ENCODE measurements at regions not wholly inside any gene's neighbourhood (a gene's known extent, or its start where the extent isn't known, plus 50 kb on each side); places are given as distances from the start of the nearest gene placed in this dataset.

DNA sequence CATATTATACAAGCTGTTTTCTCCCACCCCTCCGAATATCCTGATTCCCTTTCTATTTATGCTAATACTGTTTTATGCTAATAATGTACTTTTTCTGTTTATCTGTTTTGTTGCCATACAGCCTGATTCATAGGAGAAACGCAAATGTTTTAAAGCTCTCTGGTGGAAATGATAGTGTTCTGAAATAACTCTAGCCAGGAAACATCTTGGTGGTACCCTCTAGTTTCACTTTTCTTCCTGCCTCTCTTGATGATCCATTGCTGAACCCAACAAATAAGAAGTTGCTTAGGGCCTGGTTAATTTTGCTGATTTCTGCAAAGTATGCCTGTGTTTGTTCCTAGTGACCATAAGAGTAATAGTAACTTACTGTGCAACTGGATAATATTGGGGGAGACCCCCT, 148.4 kb upstream of the KCTD1 start:
- Histone ChIP-seq H4K20me1 (ENCODE audit: insufficient read depth, low read length) (no peaks in the 10 kb centered on the region), H3K9me2 (ENCODE audit: low read depth, low read length) (no peaks in the 10 kb centered on the region), H3K4me1 (ENCODE audit: insufficient read depth, low read length, severe bottlenecking) (no peaks in the 10 kb centered on the region), H3K9me3 (ENCODE audit: low read length) (no peaks in the 10 kb centered on the region), H3K9ac (ENCODE audit: low read length) (no peak overlapping the region), H3K79me2 (ENCODE audit: insufficient read depth, low read length) (no peaks in the 10 kb centered on the region), H2AFZ (ENCODE audit: low read length) (no peak overlapping the region), H3F3A (ENCODE audit: insufficient read depth, low read length) (no peaks in the 10 kb centered on the region), H3K27ac (ENCODE audit: low read depth, low read length, poor library complexity, severe bottlenecking) (no peak overlapping the region), H3K36me3 (ENCODE audit: insufficient read depth, low read length) (no peaks in the 10 kb centered on the region), H3K4me3 (ENCODE audit: low read depth, low read length, poor library complexity, severe bottlenecking) (no peak overlapping the region), H3K27me3 (ENCODE audit: insufficient read depth, low read length) (no peaks in the 10 kb centered on the region), H3K4me2 (ENCODE audit: low read length) (no peak overlapping the region)
- TF ChIP-seq, protein P1, sequence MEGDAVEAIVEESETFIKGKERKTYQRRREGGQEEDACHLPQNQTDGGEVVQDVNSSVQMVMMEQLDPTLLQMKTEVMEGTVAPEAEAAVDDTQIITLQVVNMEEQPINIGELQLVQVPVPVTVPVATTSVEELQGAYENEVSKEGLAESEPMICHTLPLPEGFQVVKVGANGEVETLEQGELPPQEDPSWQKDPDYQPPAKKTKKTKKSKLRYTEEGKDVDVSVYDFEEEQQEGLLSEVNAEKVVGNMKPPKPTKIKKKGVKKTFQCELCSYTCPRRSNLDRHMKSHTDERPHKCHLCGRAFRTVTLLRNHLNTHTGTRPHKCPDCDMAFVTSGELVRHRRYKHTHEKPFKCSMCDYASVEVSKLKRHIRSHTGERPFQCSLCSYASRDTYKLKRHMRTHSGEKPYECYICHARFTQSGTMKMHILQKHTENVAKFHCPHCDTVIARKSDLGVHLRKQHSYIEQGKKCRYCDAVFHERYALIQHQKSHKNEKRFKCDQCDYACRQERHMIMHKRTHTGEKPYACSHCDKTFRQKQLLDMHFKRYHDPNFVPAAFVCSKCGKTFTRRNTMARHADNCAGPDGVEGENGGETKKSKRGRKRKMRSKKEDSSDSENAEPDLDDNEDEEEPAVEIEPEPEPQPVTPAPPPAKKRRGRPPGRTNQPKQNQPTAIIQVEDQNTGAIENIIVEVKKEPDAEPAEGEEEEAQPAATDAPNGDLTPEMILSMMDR (IDR thresholded peaks at IDR 0.05; ENCODE audit: low read length), result no peak
- no peak for TF ChIP-seq EZH2 (IDR thresholded peaks at IDR 0.05; ENCODE audit: borderline replicate concordance, low read length)

DNA sequence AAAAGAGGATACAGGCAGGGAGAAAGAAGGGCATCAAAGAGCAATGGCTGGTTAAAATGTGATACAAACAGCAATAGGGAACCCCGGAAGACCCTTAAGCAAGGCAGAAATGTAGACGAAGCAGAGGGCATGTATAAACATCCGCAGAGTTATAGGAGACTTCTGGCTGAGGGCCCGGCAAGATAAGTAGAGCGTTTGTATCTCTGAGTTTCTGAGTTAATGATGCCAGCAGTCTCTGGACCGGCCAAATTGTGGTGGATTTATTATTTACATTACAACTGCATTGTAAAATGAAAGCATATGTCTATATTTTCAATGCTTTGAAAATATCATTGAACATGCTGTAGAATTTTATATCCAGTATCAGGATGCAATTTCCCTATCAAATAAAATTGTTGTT, 148.0 kb upstream of the KCTD1 start:
- H3K4me2 ChIP-seq (ENCODE audit: low read length), result no peak overlapping the region

DNA sequence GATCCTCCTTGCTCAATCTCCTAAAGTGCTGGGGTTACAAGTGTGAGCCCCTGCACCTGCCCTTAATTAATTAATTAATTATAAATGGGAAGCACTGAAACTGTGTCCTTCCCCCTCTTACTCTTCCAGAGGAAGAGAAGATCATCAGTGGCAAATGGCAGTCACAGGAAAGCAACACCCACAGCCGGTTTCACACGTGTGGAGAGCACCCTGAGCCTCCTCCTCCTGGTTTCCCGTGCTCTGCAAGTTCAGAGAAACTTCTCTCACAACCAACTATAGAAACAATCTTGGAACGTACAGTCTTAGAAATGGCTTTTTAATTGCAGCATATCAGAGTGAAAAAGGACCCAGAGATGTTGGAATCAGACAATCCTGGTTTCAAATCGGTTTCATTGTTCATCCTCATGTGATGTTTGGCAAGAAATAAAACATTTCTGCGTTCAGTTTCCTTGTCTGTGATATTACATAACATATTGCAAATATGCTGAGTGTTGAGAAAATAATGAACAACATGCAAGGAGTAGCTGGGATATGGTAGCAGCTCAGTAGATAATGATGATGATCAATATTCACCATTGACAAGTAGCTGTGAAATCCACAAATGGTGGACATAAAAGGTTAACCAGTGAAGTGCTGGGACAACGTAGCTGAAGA, 141.0 kb upstream of the KCTD1 start:
- no peak overlapping the region for H3K27ac ChIP-seq (ENCODE audit: low read depth, low read length, poor library complexity, severe bottlenecking)
- H3F3A ChIP-seq (ENCODE audit: insufficient read depth, low read length), result no peaks in the 10 kb centered on the region
- no peaks in the 10 kb centered on the region for H3K4me1 ChIP-seq (ENCODE audit: insufficient read depth, low read length, severe bottlenecking)
- H3K27me3 ChIP-seq (ENCODE audit: insufficient read depth, low read length), result no peaks in the 10 kb centered on the region
- H4K20me1 ChIP-seq (ENCODE audit: insufficient read depth, low read length), result no peaks in the 10 kb centered on the region
- H3K9ac ChIP-seq (ENCODE audit: low read length), result no peak overlapping the region
- H2AFZ ChIP-seq (ENCODE audit: low read length), result no peak overlapping the region
- TF ChIP-seq, protein P1 (IDR thresholded peaks at IDR 0.05; ENCODE audit: low read length), result no peak
- TF ChIP-seq EZH2 (IDR thresholded peaks at IDR 0.05; ENCODE audit: borderline replicate concordance, low read length), result no peak
- H3K9me2 ChIP-seq (ENCODE audit: low read depth, low read length), result no peaks in the 10 kb centered on the region
- no peaks in the 10 kb centered on the region for H3K9me3 ChIP-seq (ENCODE audit: low read length)
- H3K4me3 ChIP-seq (ENCODE audit: low read depth, low read length, poor library complexity, severe bottlenecking), result no peak overlapping the region
- H3K79me2 ChIP-seq (ENCODE audit: insufficient read depth, low read length), result no peaks in the 10 kb centered on the region
- H3K4me2 ChIP-seq (ENCODE audit: low read length), result no peak overlapping the region
- H3K36me3 ChIP-seq (ENCODE audit: insufficient read depth, low read length), result no peaks in the 10 kb centered on the region

More for the DNA sequence above, 148.0 kb upstream of the KCTD1 start:
- Histone ChIP-seq H3K27ac (ENCODE audit: low read depth, low read length, poor library complexity, severe bottlenecking) (no peak overlapping the region), H3F3A (ENCODE audit: insufficient read depth, low read length) (no peaks in the 10 kb centered on the region), H3K27me3 (ENCODE audit: insufficient read depth, low read length) (no peaks in the 10 kb centered on the region), H3K4me3 (ENCODE audit: low read depth, low read length, poor library complexity, severe bottlenecking) (no peak overlapping the region), H3K9me3 (ENCODE audit: low read length) (no peaks in the 10 kb centered on the region), H3K79me2 (ENCODE audit: insufficient read depth, low read length) (no peaks in the 10 kb centered on the region), H3K9me2 (ENCODE audit: low read depth, low read length) (no peaks in the 10 kb centered on the region), H2AFZ (ENCODE audit: low read length) (no peak overlapping the region), H3K9ac (ENCODE audit: low read length) (no peak overlapping the region), H3K36me3 (ENCODE audit: insufficient read depth, low read length) (no peaks in the 10 kb centered on the region), H3K4me1 (ENCODE audit: insufficient read depth, low read length, severe bottlenecking) (no peaks in the 10 kb centered on the region), H4K20me1 (ENCODE audit: insufficient read depth, low read length) (no peaks in the 10 kb centered on the region)
- TF ChIP-seq EZH2 (IDR thresholded peaks at IDR 0.05; ENCODE audit: borderline replicate concordance, low read length), result no peak
- TF ChIP-seq, protein P1 (IDR thresholded peaks at IDR 0.05; ENCODE audit: low read length), result no peak
